Nephron progenitor cell (in vitro differentiated cells): ENCODE measurements at regions not wholly inside any gene's neighbourhood (a gene's known extent, or its start where the extent isn't known, plus 50 kb on each side); places are given as distances from the start of the nearest gene placed in this dataset.
A peak's percentile ranks its signal among the peaks of the same experiment; 100 is the strongest.
"Not testable (repeated sequence)": the region's sequence is repeated elsewhere in the genome, so short reads cannot be mapped to it uniquely, and the experiment has no call there.

ENCODE experiments used
- DNase-seq: peaks from one replicate; pipeline ENCODE4 v3.0.0; 2021
- H3K27ac Mint-ChIP-seq: 2 replicates; pipeline ENCODE4 v1.8.0; 2021; ENCODE audit warnings: mild to moderate bottlenecking, moderate library complexity, mixed read lengths
- H3K27me3 Mint-ChIP-seq: 2 replicates; pipeline ENCODE4 v1.8.0; 2021; ENCODE audit warnings: mild to moderate bottlenecking, low read depth, mixed read lengths; ENCODE audit not compliant: poor library complexity
- H3K36me3 Mint-ChIP-seq: 2 replicates; pipeline ENCODE4 v1.8.0; 2021; ENCODE audit warnings: low read depth, mixed read lengths
- H3K4me1 Mint-ChIP-seq: 2 replicates; pipeline ENCODE4 v1.8.0; 2021; ENCODE audit warnings: mixed read lengths
- H3K4me3 Mint-ChIP-seq: 2 replicates; pipeline ENCODE4 v1.8.0; 2021; ENCODE audit warnings: mild to moderate bottlenecking, moderate library complexity, mixed read lengths
- H3K9me3 Mint-ChIP-seq: 2 replicates; pipeline ENCODE4 v1.8.0; 2021; ENCODE audit warnings: mild to moderate bottlenecking, moderate library complexity, mixed read lengths
- TF ChIP-seq, protein P1 (sequence below): fragments of 200-600 bp; sonication (generic); IDR thresholded peaks from 2 replicates; pipeline ENCODE4 v1.5.0; 2021; ENCODE audit warnings: antibody characterized with exemption

DNA sequence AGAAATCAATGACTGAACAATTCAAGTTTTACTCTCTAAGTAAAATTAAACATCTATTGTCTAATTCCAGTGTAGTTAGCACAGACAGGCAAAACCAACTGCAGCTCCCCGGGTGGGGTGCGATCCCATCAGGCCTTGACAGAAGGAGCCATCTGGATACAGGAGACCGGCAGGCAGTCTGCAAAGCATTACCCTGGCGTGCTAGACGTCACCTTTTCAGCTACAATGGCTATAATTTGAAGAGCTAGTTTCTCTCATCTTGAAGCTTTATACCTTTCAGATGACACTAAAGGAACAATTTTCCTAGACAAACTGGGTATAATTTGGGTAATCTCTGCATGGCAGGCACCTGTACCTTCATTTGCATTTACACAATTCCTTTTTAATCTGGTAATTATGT lies 761.5 kb upstream of the SOX11 start:
- Mint-ChIP-seq H3K9me3 (peaks cover 10% of the 10 kb centered on the region), H3K36me3 (no peaks in the 10 kb centered on the region)

DNA sequence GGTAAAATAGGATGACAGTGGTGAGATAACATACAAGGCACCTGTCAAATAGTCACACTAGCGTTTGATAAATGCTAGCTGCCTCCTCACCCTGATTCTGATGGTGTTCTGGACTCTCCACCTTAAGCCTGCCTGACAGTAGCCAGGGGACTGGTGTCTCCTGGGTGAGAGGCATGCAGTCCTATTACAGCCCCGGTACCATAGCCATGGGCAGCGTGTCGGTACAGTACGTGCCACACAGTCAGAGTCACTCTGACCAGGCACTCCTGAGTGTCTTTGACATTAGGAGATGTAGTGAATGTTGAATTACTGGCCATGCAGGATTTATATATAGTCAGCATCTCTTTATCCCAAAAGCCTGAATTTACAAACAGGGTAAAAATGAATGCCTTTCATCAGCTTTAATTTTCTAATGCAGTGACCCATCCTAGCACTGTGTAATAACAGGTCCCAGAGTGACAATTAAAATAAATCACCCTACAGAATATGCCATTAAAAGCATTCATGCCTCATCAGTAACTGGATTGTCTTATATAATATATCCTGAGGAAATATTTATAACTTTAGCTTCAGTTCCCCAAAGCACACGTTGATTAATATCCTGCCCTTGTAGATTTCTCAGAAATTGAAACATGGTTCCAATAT lies 760.3 kb upstream of the SOX11 start:
- H3K27me3 Mint-ChIP-seq, result no peaks in the 10 kb centered on the region
- H3K4me1 Mint-ChIP-seq, result peaks cover 9% of the 10 kb centered on the region
- H3K27ac Mint-ChIP-seq, result no peak overlapping the region
- no peak overlapping the region for H3K4me3 Mint-ChIP-seq
- TF ChIP-seq, protein P1, sequence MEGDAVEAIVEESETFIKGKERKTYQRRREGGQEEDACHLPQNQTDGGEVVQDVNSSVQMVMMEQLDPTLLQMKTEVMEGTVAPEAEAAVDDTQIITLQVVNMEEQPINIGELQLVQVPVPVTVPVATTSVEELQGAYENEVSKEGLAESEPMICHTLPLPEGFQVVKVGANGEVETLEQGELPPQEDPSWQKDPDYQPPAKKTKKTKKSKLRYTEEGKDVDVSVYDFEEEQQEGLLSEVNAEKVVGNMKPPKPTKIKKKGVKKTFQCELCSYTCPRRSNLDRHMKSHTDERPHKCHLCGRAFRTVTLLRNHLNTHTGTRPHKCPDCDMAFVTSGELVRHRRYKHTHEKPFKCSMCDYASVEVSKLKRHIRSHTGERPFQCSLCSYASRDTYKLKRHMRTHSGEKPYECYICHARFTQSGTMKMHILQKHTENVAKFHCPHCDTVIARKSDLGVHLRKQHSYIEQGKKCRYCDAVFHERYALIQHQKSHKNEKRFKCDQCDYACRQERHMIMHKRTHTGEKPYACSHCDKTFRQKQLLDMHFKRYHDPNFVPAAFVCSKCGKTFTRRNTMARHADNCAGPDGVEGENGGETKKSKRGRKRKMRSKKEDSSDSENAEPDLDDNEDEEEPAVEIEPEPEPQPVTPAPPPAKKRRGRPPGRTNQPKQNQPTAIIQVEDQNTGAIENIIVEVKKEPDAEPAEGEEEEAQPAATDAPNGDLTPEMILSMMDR, result no peak
- DNase-seq, result no peak
- peaks cover 19% of the 10 kb centered on the region for H3K9me3 Mint-ChIP-seq
- no peaks in the 10 kb centered on the region for H3K36me3 Mint-ChIP-seq

More for the DNA sequence above, 761.5 kb upstream of the SOX11 start:
- Mint-ChIP-seq H3K27ac (no peak overlapping the region), H3K4me3 (no peak overlapping the region), H3K4me1 (no peaks in the 10 kb centered on the region), H3K27me3 (no peaks in the 10 kb centered on the region)
- TF ChIP-seq, protein P1, result no peak
- no peak for DNase-seq

DNA sequence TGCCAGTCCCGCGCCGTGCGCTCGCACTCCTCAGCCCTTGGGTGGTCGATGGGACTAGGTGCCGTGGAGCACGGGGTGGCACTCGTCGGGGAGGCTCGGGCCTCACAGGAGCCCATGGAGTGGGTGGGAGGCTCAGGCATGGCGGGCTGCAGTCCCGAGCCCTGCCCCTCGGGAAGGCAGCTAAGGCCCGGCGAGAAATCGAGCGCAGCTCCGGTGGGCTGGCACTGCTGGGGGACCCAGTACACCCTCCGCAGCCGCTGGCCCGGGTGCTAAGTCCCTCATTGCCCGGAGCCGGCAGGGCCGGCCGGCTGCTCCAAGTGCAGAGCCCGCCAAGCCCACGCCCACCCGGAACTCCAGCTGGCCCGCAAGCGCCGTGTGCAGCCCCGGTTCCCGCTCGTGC lies 756.9 kb upstream of the SOX11 start:
- peaks cover 32% of the 10 kb centered on the region for H3K4me1 Mint-ChIP-seq
- H3K9me3 Mint-ChIP-seq, result peaks cover 19% of the 10 kb centered on the region
- not testable (repeated sequence) for H3K36me3 Mint-ChIP-seq, H3K27ac Mint-ChIP-seq, DNase-seq, H3K27me3 Mint-ChIP-seq, H3K4me3 Mint-ChIP-seq

DNA sequence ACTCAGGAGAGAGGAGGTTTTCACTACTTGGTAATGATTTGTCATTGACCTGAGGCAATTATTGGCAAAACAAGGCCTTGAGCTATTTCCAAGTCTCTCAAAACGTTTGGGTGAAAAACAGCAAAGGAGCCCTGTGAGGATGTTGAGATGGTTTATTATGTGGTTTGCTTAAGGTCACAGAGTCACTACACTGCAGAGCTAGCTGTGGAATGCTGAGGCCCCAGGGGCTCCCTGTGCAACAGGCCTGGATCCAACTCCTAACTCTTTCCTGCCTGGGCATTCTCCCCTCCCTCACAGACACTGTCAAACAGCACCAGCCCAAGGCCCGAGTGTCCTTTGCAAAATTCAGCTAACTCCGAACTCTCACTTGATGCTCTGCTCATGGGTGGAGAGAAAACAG lies 754.6 kb upstream of the SOX11 start:
- no peaks in the 10 kb centered on the region for H3K36me3 Mint-ChIP-seq
- H3K4me1 Mint-ChIP-seq, result peaks cover 39% of the 10 kb centered on the region
- TF ChIP-seq, protein P1, result no peak
- no peak overlapping the region for H3K27ac Mint-ChIP-seq
- H3K9me3 Mint-ChIP-seq, result peaks cover 25% of the 10 kb centered on the region
- H3K27me3 Mint-ChIP-seq, result no peaks in the 10 kb centered on the region
- DNase-seq, result peak; percentile 21
- H3K4me3 Mint-ChIP-seq, result no peak overlapping the region

DNA sequence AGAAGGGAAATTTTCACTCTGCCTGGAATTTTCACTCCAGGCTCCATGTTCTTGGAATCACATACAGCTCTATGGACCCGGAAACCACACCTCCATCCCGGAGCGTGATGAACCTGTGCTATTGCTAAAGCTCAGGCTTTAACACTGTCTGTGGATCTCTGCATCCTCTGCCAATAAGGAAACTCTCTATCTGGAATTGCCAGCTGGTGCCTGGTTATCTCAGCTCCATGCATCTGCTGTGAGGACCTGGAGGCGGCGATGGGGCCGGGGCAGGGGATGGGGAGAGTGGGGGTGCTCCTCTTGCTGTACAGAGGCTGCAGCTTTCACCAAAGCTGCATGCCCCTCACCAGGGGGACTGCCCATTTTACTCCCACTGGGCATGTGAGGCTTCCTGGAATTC lies 754.0 kb upstream of the SOX11 start:
- no peaks in the 10 kb centered on the region for H3K27me3 Mint-ChIP-seq
- H3K27ac Mint-ChIP-seq, result no peak overlapping the region
- no peaks in the 10 kb centered on the region for H3K36me3 Mint-ChIP-seq
- TF ChIP-seq, protein P1, result no peak
- peaks cover 39% of the 10 kb centered on the region for H3K4me1 Mint-ChIP-seq
- H3K4me3 Mint-ChIP-seq, result no peak overlapping the region
- H3K9me3 Mint-ChIP-seq, result peaks cover 22% of the 10 kb centered on the region
- no peak for DNase-seq

DNA sequence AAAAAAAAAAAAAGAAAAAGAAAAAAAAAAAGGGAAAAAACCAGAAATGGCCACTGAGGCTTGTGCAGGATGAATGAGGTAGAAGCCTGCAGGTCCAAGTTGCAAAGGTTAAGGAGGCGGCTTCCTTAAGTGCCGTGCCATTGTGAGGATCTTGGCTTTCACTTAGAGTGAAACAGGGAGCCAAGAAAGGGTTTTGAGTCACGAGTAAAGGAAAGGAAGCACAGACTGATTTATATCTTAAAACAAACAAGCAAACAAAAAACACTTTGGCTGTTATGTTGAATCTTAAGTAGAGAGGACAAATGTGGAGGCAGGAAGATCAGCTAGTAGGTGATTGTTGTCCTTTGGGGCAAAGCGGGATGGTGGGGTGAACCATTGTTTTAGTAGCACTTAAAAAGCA lies 749.7 kb upstream of the SOX11 start:
- peaks cover 23% of the 10 kb centered on the region for H3K4me1 Mint-ChIP-seq
- TF ChIP-seq, protein P1, result no peak
- DNase-seq, result no peak
- peaks cover 3% of the 10 kb centered on the region for H3K27me3 Mint-ChIP-seq
- no peak overlapping the region for H3K27ac Mint-ChIP-seq
- no peak overlapping the region for H3K4me3 Mint-ChIP-seq
- peaks cover 7% of the 10 kb centered on the region for H3K9me3 Mint-ChIP-seq
- H3K36me3 Mint-ChIP-seq, result no peaks in the 10 kb centered on the region
